ENCODE measurements at regions not wholly inside any gene's neighbourhood (a gene's known extent, or its start where the extent isn't known, plus 50 kb on each side); places are given as distances from the start of the nearest gene placed in this dataset.

GRCh38 chr3:194784361-194784760 is 98.7 kb downstream of the FAM43A start:
- TF ChIP-seq CTCF (IDR thresholded peaks at IDR 0.05), result no peak
- TF ChIP-seq POLR2A (IDR thresholded peaks at IDR 0.05), result no peak

Data from testis (tissue), 2 donors.